ENCODE measurements at regions not wholly inside any gene's neighbourhood (a gene's known extent, or its start where the extent isn't known, plus 50 kb on each side); places are given as distances from the start of the nearest gene placed in this dataset.

- H3K9me2 ChIP-seq (replicated peaks; ENCODE audit: control insufficient read depth, low read length) = no peaks in the 10 kb centered on the region
- no peaks in the 10 kb centered on the region for H3K27me3 ChIP-seq (ENCODE audit: control insufficient read depth, low read length)
- H3K27ac ChIP-seq (ENCODE audit: low read depth, low read length) = no peak overlapping the region
- no peaks in the 10 kb centered on the region for H3K4me1 ChIP-seq (ENCODE audit: control insufficient read depth, low read length)
- no peak overlapping the region for H3K4me3 ChIP-seq (ENCODE audit: low read length)
- TF ChIP-seq EZH2phosphoT487 (IDR thresholded peaks at IDR 0.05; ENCODE audit: borderline replicate concordance, low read length) (no peak), CTCF (IDR thresholded peaks at IDR 0.05; ENCODE audit: low read depth, low read length, poor library complexity, severe bottlenecking) (no peak)
- no peaks in the 10 kb centered on the region for H3K9me3 ChIP-seq (ENCODE audit: control insufficient read depth, insufficient read depth, low read length)
- no peak overlapping the region for H3K4me2 ChIP-seq (ENCODE audit: low read length)
- no peaks in the 10 kb centered on the region for H3K36me3 ChIP-seq (ENCODE audit: control insufficient read depth, low read length)
- no peaks in the 10 kb centered on the region for H4K20me1 ChIP-seq (ENCODE audit: control insufficient read depth, insufficient read depth, low read depth, low read length)
- H3K79me2 ChIP-seq (ENCODE audit: control insufficient read depth, low read length) = no peaks in the 10 kb centered on the region
- no peaks in the 10 kb centered on the region for H3F3A ChIP-seq (ENCODE audit: control insufficient read depth, insufficient read depth)
These were observed 74.2 kb upstream of the ZNF536 start for GRCh38 chr19:30297969-30298368.

- Histone ChIP-seq H3K4me1 (ENCODE audit: control insufficient read depth, low read length) (no peaks in the 10 kb centered on the region), H3K4me2 (ENCODE audit: low read length) (no peak overlapping the region), H3K9me2 (replicated peaks; ENCODE audit: control insufficient read depth, low read length) (no peaks in the 10 kb centered on the region), H3K4me3 (ENCODE audit: low read length) (no peak overlapping the region), H3K27ac (ENCODE audit: low read depth, low read length) (no peak overlapping the region), H3K36me3 (ENCODE audit: control insufficient read depth, low read length) (no peaks in the 10 kb centered on the region), H4K20me1 (ENCODE audit: control insufficient read depth, insufficient read depth, low read depth, low read length) (no peaks in the 10 kb centered on the region), H3K79me2 (ENCODE audit: control insufficient read depth, low read length) (no peaks in the 10 kb centered on the region), H3K27me3 (ENCODE audit: control insufficient read depth, low read length) (no peaks in the 10 kb centered on the region), H3K9me3 (ENCODE audit: control insufficient read depth, insufficient read depth, low read length) (no peaks in the 10 kb centered on the region), H3F3A (ENCODE audit: control insufficient read depth, insufficient read depth) (no peaks in the 10 kb centered on the region)
- TF ChIP-seq CTCF (IDR thresholded peaks at IDR 0.05; ENCODE audit: low read depth, low read length, poor library complexity, severe bottlenecking) (no peak), EZH2phosphoT487 (IDR thresholded peaks at IDR 0.05; ENCODE audit: borderline replicate concordance, low read length) (no peak)
These were observed 69.0 kb upstream of the ZNF536 start for GRCh38 chr19:30303131-30303654.

- Histone ChIP-seq H3K79me2 (ENCODE audit: control insufficient read depth, low read length) (no peaks in the 10 kb centered on the region), H3K27ac (ENCODE audit: low read depth, low read length) (no peak overlapping the region), H3K36me3 (ENCODE audit: control insufficient read depth, low read length) (no peaks in the 10 kb centered on the region), H4K20me1 (ENCODE audit: control insufficient read depth, insufficient read depth, low read depth, low read length) (no peaks in the 10 kb centered on the region), H3F3A (ENCODE audit: control insufficient read depth, insufficient read depth) (no peaks in the 10 kb centered on the region), H3K9me2 (replicated peaks; ENCODE audit: control insufficient read depth, low read length) (no peaks in the 10 kb centered on the region), H3K4me2 (ENCODE audit: low read length) (no peak overlapping the region), H3K4me1 (ENCODE audit: control insufficient read depth, low read length) (no peaks in the 10 kb centered on the region), H3K27me3 (ENCODE audit: control insufficient read depth, low read length) (no peaks in the 10 kb centered on the region), H3K9me3 (ENCODE audit: control insufficient read depth, insufficient read depth, low read length) (no peaks in the 10 kb centered on the region), H3K4me3 (ENCODE audit: low read length) (no peak overlapping the region)
- TF ChIP-seq EZH2phosphoT487 (IDR thresholded peaks at IDR 0.05; ENCODE audit: borderline replicate concordance, low read length) = no peak
- TF ChIP-seq CTCF (IDR thresholded peaks at IDR 0.05; ENCODE audit: low read depth, low read length, poor library complexity, severe bottlenecking) = no peak
These were observed 67.6 kb upstream of the ZNF536 start for GRCh38 chr19:30304540-30304939.

Measured in DOHH2 (cell line).